Mesothelial cell of epicardium (in vitro differentiated cells): ENCODE measurements at regions not wholly inside any gene's neighbourhood (a gene's known extent, or its start where the extent isn't known, plus 50 kb on each side); places are given as distances from the start of the nearest gene placed in this dataset.

ENCODE experiments used
- DNase-seq, 2 experiments: peaks; one replicate each; pipeline ENCODE4 v3.0.0; 2021; ENCODE audit warnings: low spot score in 2 of 2; ENCODE audit not compliant: unreplicated experiment in 2 of 2
- H3K27ac Mint-ChIP-seq: 2 replicates; pipeline ENCODE4 v1.8.0; 2021; ENCODE audit warnings: mixed read lengths
- H3K27me3 Mint-ChIP-seq: 2 replicates; pipeline ENCODE4 v1.8.0; 2021; ENCODE audit warnings: low read depth, mixed read lengths
- H3K36me3 Mint-ChIP-seq: 2 replicates; pipeline ENCODE4 v1.8.0; 2021; ENCODE audit warnings: mixed read lengths
- H3K4me1 Mint-ChIP-seq: 2 replicates; pipeline ENCODE4 v1.8.0; 2021; ENCODE audit warnings: mixed read lengths
- H3K4me3 Mint-ChIP-seq: 2 replicates; pipeline ENCODE4 v1.8.0; 2021; ENCODE audit warnings: mild to moderate bottlenecking, moderate library complexity, mixed read lengths
- H3K9me3 Mint-ChIP-seq: 2 replicates; pipeline ENCODE4 v1.8.0; 2021; ENCODE audit warnings: mixed read lengths
- CTCF ChIP-seq: fragments of 200-600 bp; sonication (generic); IDR thresholded peaks from one replicate; pipeline ENCODE4 v1.5.0; 2021; ENCODE audit warnings: antibody characterized with exemption; ENCODE audit not compliant: unreplicated experiment

GRCh38 chr4:162502109-162502508, 338.3 kb upstream of the FSTL5 start:
- DNase-seq = no peak
- Mint-ChIP-seq H3K4me1 (no peaks in the 10 kb centered on the region), H3K27ac (no peak overlapping the region), H3K36me3 (no peaks in the 10 kb centered on the region), H3K4me3 (no peak overlapping the region), H3K9me3 (no peaks in the 10 kb centered on the region), H3K27me3 (peaks cover 14% of the 10 kb centered on the region)
- no peak for TF ChIP-seq CTCF

- no peaks in the 10 kb centered on the region for H3K9me3 Mint-ChIP-seq
- no peak overlapping the region for H3K27ac Mint-ChIP-seq
- no peaks in the 10 kb centered on the region for H3K4me1 Mint-ChIP-seq
- H3K27me3 Mint-ChIP-seq = peaks cover 11% of the 10 kb centered on the region
- H3K4me3 Mint-ChIP-seq = no peak overlapping the region
- no peaks in the 10 kb centered on the region for H3K36me3 Mint-ChIP-seq
- peak; percentile 39 for TF ChIP-seq CTCF
- DNase-seq = no peak
Observed at GRCh38 chr4:162499478-162499877, 335.7 kb upstream of the FSTL5 start.

GRCh38 chr4:162498168-162498567, 334.4 kb upstream of the FSTL5 start:
- TF ChIP-seq CTCF = no peak
- DNase-seq = no peak
- Mint-ChIP-seq H3K36me3 (no peaks in the 10 kb centered on the region), H3K4me3 (no peak overlapping the region), H3K27me3 (peaks cover 11% of the 10 kb centered on the region), H3K27ac (no peak overlapping the region), H3K9me3 (no peaks in the 10 kb centered on the region), H3K4me1 (no peaks in the 10 kb centered on the region)

- Mint-ChIP-seq H3K27me3 (peaks cover 11% of the 10 kb centered on the region), H3K4me3 (no peak overlapping the region), H3K36me3 (no peaks in the 10 kb centered on the region), H3K27ac (no peak overlapping the region), H3K9me3 (no peaks in the 10 kb centered on the region), H3K4me1 (no peaks in the 10 kb centered on the region)
- no peak for DNase-seq
- peak; percentile 74 for TF ChIP-seq CTCF
Observed at GRCh38 chr4:162497564-162498167, 333.9 kb upstream of the FSTL5 start.

GRCh38 chr4:162494935-162495334, 331.1 kb upstream of the FSTL5 start:
- Mint-ChIP-seq H3K4me1 (no peaks in the 10 kb centered on the region), H3K9me3 (peaks cover 12% of the 10 kb centered on the region), H3K27me3 (peaks cover 5% of the 10 kb centered on the region), H3K4me3 (no peak overlapping the region), H3K27ac (no peak overlapping the region), H3K36me3 (no peaks in the 10 kb centered on the region)
- no peak for TF ChIP-seq CTCF
- DNase-seq = no peak

- H3K27ac Mint-ChIP-seq = no peak overlapping the region
- no peak overlapping the region for H3K4me3 Mint-ChIP-seq
- H3K9me3 Mint-ChIP-seq = peaks cover 10% of the 10 kb centered on the region
- no peaks in the 10 kb centered on the region for H3K36me3 Mint-ChIP-seq
- no peaks in the 10 kb centered on the region for H3K4me1 Mint-ChIP-seq
- no peak for TF ChIP-seq CTCF
- H3K27me3 Mint-ChIP-seq = no peaks in the 10 kb centered on the region
- DNase-seq = no peak
Observed at GRCh38 chr4:162485486-162485885, 321.7 kb upstream of the FSTL5 start.
